PFSK-1 (cell line): ENCODE measurements at regions not wholly inside any gene's neighbourhood (a gene's known extent, or its start where the extent isn't known, plus 50 kb on each side); places are given as distances from the start of the nearest gene placed in this dataset.

Source experiments
- POLR2AphosphoS5 ChIP-seq: IDR thresholded peaks from 2 replicates; pipeline ENCODE4 v1.6.1; 2012; ENCODE audit warnings: low read depth, mild to moderate bottlenecking, control low read depth, low read length, moderate library complexity
- TAF1 ChIP-seq: IDR thresholded peaks from 2 replicates; pipeline ENCODE4 v1.6.1; 2012; ENCODE audit warnings: low read length, control low read depth, borderline replicate concordance; ENCODE audit not compliant: insufficient read depth
- TF ChIP-seq, protein P1 (sequence below), 2 experiments: IDR thresholded peaks; 2 replicates each; pipeline versions ENCODE4 v1.6.1 to v1.8.0; 2011 to 2012; ENCODE audit warnings: low read depth in 2 of 2, low read length in 2 of 2, control low read depth in 1 of 2, inconsistent platforms in 1 of 2, mild to moderate bottlenecking in 1 of 2, moderate library complexity in 1 of 2; ENCODE audit not compliant: insufficient read depth in 1 of 2

DNA sequence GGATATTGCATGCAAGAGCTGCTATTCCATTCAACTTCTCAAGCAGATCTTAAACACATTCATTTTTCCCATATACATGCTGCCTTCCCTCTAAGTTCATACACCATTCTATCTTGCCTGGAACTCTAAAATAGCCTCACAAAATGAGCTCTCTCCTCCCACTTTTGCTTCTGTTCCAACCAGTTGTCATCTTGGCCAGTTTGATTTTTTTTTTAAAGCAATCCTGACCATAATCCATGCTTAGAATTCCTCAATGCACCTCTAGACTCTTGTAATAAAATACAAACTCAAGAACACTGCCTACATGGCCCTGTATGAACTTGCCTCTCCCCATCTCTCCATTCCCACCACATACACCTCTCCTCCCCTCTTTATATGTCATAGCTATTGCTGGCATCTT, 68.6 kb upstream of the NPHP3 start:
- TF ChIP-seq TAF1 (no peak), POLR2AphosphoS5 (no peak)
- TF ChIP-seq, protein P1, sequence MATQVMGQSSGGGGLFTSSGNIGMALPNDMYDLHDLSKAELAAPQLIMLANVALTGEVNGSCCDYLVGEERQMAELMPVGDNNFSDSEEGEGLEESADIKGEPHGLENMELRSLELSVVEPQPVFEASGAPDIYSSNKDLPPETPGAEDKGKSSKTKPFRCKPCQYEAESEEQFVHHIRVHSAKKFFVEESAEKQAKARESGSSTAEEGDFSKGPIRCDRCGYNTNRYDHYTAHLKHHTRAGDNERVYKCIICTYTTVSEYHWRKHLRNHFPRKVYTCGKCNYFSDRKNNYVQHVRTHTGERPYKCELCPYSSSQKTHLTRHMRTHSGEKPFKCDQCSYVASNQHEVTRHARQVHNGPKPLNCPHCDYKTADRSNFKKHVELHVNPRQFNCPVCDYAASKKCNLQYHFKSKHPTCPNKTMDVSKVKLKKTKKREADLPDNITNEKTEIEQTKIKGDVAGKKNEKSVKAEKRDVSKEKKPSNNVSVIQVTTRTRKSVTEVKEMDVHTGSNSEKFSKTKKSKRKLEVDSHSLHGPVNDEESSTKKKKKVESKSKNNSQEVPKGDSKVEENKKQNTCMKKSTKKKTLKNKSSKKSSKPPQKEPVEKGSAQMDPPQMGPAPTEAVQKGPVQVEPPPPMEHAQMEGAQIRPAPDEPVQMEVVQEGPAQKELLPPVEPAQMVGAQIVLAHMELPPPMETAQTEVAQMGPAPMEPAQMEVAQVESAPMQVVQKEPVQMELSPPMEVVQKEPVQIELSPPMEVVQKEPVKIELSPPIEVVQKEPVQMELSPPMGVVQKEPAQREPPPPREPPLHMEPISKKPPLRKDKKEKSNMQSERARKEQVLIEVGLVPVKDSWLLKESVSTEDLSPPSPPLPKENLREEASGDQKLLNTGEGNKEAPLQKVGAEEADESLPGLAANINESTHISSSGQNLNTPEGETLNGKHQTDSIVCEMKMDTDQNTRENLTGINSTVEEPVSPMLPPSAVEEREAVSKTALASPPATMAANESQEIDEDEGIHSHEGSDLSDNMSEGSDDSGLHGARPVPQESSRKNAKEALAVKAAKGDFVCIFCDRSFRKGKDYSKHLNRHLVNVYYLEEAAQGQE (IDR thresholded peaks at IDR 0.05; ENCODE audit: insufficient read depth in 1 of 2, low read depth in 2 of 2, low read length in 2 of 2) = no peak
